GM12878 (cell line): ENCODE measurements at regions not wholly inside any gene's neighbourhood (a gene's known extent, or its start where the extent isn't known, plus 50 kb on each side); places are given as distances from the start of the nearest gene placed in this dataset.

Experiments
- ATAC-seq: fragments of 200-7000 bp; cut with Tn5 transposase; 3 replicates; pipeline ENCODE4 v1.9.1; 2020; ENCODE audit warnings: mild to moderate bottlenecking, moderate library complexity
- BruUV-seq: library from RNA; stranded (reverse); fragments of 400-500 nt; replicated peaks from 2 replicates; lab custom pipeline; 2021; lab: Mats Ljungman, UMichigan
- CTCF ChIA-PET: fragments of 300-600 bp; sonication (Branson Sonifier 250); formaldehyde crosslinking; extraction: SDS; loops from one replicate; lab custom pipeline; 2021; ENCODE audit warnings: inconsistent platforms; lab: Yijun Ruan, JAX
- POLR2A ChIA-PET: fragments of 350-600 bp; formaldehyde crosslinking; extraction: SDS; loops from one replicate; lab custom pipeline; 2021; ENCODE audit warnings: inconsistent platforms; lab: Charles Lee
- RAD21 ChIA-PET: fragments of 300-600 bp; sonication (Branson Sonifier 250); formaldehyde crosslinking; loops from one replicate; lab custom pipeline; 2023; ENCODE audit warnings: antibody characterized with exemption; ENCODE audit not compliant: unreplicated experiment; lab: Charles Lee
- SMC1A ChIA-PET: fragments of 300-600 bp; sonication (Branson Sonifier 250); formaldehyde crosslinking; loops from one replicate; lab custom pipeline; 2023; ENCODE audit not compliant: unreplicated experiment, uncharacterized antibody; lab: Charles Lee
- DNase-seq: peaks from one replicate; pipeline ENCODE4 v3.0.0-alpha.2; 2011; ENCODE audit warnings: low read depth, low spot score
- FAIRE-seq: peaks from 3 replicates; lab custom pipeline; 2011; peaks lifted over from hg19 to GRCh38; lab: Jason Lieb, UNC
- H2AFZ ChIP-seq: 2 replicates; pipeline ENCODE4 v1.6.0; 2011; ENCODE audit warnings: low read depth, low read length, control low read depth; ENCODE audit not compliant: control insufficient read depth
- H3K27ac ChIP-seq: 2 replicates; pipeline ENCODE4 v1.5.1; 2011; ENCODE audit warnings: control low read depth; ENCODE audit not compliant: control insufficient read depth, insufficient read depth
- H3K27me3 ChIP-seq, 2 experiments: replicated peaks in 1 of 2; 2 replicates each; pipeline versions ENCODE4 v1.6.0 to v1.6.1; 2011; ENCODE audit warnings: low read length in 1 of 2; ENCODE audit not compliant: control insufficient read depth in 2 of 2, insufficient read depth in 2 of 2
- H3K36me3 ChIP-seq, 2 experiments: 2 replicates each; pipeline ENCODE4 v1.5.1; 2011; ENCODE audit warnings: low read length in 1 of 2; ENCODE audit not compliant: control insufficient read depth in 2 of 2, insufficient read depth in 2 of 2
- H3K4me1 ChIP-seq: 2 replicates; pipeline ENCODE4 v1.6.1; 2011; ENCODE audit warnings: mild to moderate bottlenecking, low read length, moderate library complexity, mixed read lengths; ENCODE audit not compliant: control insufficient read depth, insufficient read depth
- H3K4me2 ChIP-seq: 2 replicates; pipeline ENCODE4 v1.6.0; 2011; ENCODE audit warnings: control low read depth; ENCODE audit not compliant: control insufficient read depth, insufficient read depth
- H3K4me3 ChIP-seq: fragments of 200-600 bp; sonication (generic); 2 replicates; pipeline ENCODE4 v1.5.1; 2016
- H3K79me2 ChIP-seq: 2 replicates; pipeline ENCODE4 v1.6.0; 2011; ENCODE audit warnings: low read length; ENCODE audit not compliant: control insufficient read depth, insufficient read depth
- H3K9ac ChIP-seq: 2 replicates; pipeline ENCODE4 v1.8.0; 2011; ENCODE audit warnings: low read length, control low read depth, mixed read lengths; ENCODE audit not compliant: control insufficient read depth, insufficient read depth
- H3K9me3 ChIP-seq: replicated peaks from 3 replicates; pipeline ENCODE4 v1.5.1; 2011; ENCODE audit warnings: mild to moderate bottlenecking, low read length; ENCODE audit not compliant: control insufficient read depth, insufficient read depth
- H4K20me1 ChIP-seq: 2 replicates; pipeline ENCODE4 v1.6.0; 2011; ENCODE audit not compliant: control insufficient read depth, insufficient read depth
- CBX3 ChIP-seq: fragments of 200-600 bp; sonication (generic); IDR thresholded peaks from 2 replicates; pipeline ENCODE4 v1.6.1; 2016; ENCODE audit warnings: low read depth, borderline replicate concordance
- CREM ChIP-seq: IDR thresholded peaks from 2 replicates; pipeline ENCODE4 v1.6.1; 2014; ENCODE audit warnings: antibody characterized with exemption, low read depth
- NFYB ChIP-seq: IDR thresholded peaks from 2 replicates; pipeline ENCODE4 v1.6.1; 2011; ENCODE audit warnings: low read depth, mild to moderate bottlenecking, low read length, improper control_type of control experiment, moderate library complexity; ENCODE audit not compliant: insufficient read depth
- RCOR1 ChIP-seq: conservative IDR thresholded peaks from 2 replicates; pipeline ENCODE4 v1.6.1; 2012; ENCODE audit warnings: low read depth, low read length, improper control_type of control experiment
- SMAD5 ChIP-seq: IDR thresholded peaks from 2 replicates; pipeline ENCODE4 v1.6.1; 2016; ENCODE audit warnings: antibody characterized with exemption, low read depth
- YBX1 ChIP-seq: fragments of 450-650 bp; IDR thresholded peaks from 2 replicates; pipeline ENCODE4 v1.6.1; 2016; ENCODE audit warnings: antibody characterized with exemption
- ZSCAN29 ChIP-seq: fragments of 450-650 bp; IDR thresholded peaks from 2 replicates; pipeline ENCODE4 v1.6.1; 2017; ENCODE audit warnings: mild to moderate bottlenecking, moderate library complexity
- WGBS: methylation state at CpG from one replicate; pipeline ENCODE4 v1.1.6; 2016; ENCODE audit warnings: low lambda C conversion rate; ENCODE audit not compliant: insufficient replicate concordance, insufficient coverage; ENCODE audit errors: missing lambda C conversion rate; 5-methylcytosine and 5-hydroxymethylcytosine counted together
- in situ Hi-C: fragments of 300-500 bp; cut with MboI; formaldehyde crosslinking; loops from 9 replicates; pipeline ENCODE4 v1.14.3; 2018; ENCODE audit warnings: mixed read lengths
- intact Hi-C: fragments of 100-400 bp; cut with micrococcal nuclease; formaldehyde crosslinking; loops from one replicate; pipeline ENCODE4 v1.14.2; 2022; ENCODE audit not compliant: unreplicated experiment
- TF ChIP-seq, protein P1 (sequence below): fragments of 450-650 bp; IDR thresholded peaks from 2 replicates; pipeline ENCODE4 v1.6.1; 2017; ENCODE audit warnings: mild to moderate bottlenecking, moderate library complexity

GRCh38 chr4:75244325-75244724 is 269.9 kb downstream of the RCHY1 start:
- Histone ChIP-seq H3K9me3 (no peaks in the 10 kb centered on the region; the same call in 2 of the 3 replicates), H3K4me2 (no peak overlapping the region), H3K36me3 (no peaks in the 10 kb centered on the region), H3K4me1 (no peaks in the 10 kb centered on the region), H3K27me3 (no peaks in the 10 kb centered on the region), H3K79me2 (no peaks in the 10 kb centered on the region), H3K4me3 (no peak overlapping the region), H3K27ac (no peak overlapping the region), H2AFZ (no peak overlapping the region), H4K20me1 (no peaks in the 10 kb centered on the region), H3K9ac (no peak overlapping the region)
- CTCF ChIA-PET, result no interaction called here
- BruUV-seq, result no TSS peak
- SMC1A ChIA-PET, result no interaction called here
- no peak for ATAC-seq
- WGBS, result 40% methylated on average over 6 of the region's 6 CpGs
- POLR2A ChIA-PET, result no interaction called here
- intact Hi-C loops, result no loop called here
- TF ChIP-seq NFYB (no peak), YBX1 (no peak), ZSCAN29 (no peak), SMAD5 (no peak), RCOR1 (no peak), CBX3 (no peak), CREM (no peak)
- TF ChIP-seq, protein P1, sequence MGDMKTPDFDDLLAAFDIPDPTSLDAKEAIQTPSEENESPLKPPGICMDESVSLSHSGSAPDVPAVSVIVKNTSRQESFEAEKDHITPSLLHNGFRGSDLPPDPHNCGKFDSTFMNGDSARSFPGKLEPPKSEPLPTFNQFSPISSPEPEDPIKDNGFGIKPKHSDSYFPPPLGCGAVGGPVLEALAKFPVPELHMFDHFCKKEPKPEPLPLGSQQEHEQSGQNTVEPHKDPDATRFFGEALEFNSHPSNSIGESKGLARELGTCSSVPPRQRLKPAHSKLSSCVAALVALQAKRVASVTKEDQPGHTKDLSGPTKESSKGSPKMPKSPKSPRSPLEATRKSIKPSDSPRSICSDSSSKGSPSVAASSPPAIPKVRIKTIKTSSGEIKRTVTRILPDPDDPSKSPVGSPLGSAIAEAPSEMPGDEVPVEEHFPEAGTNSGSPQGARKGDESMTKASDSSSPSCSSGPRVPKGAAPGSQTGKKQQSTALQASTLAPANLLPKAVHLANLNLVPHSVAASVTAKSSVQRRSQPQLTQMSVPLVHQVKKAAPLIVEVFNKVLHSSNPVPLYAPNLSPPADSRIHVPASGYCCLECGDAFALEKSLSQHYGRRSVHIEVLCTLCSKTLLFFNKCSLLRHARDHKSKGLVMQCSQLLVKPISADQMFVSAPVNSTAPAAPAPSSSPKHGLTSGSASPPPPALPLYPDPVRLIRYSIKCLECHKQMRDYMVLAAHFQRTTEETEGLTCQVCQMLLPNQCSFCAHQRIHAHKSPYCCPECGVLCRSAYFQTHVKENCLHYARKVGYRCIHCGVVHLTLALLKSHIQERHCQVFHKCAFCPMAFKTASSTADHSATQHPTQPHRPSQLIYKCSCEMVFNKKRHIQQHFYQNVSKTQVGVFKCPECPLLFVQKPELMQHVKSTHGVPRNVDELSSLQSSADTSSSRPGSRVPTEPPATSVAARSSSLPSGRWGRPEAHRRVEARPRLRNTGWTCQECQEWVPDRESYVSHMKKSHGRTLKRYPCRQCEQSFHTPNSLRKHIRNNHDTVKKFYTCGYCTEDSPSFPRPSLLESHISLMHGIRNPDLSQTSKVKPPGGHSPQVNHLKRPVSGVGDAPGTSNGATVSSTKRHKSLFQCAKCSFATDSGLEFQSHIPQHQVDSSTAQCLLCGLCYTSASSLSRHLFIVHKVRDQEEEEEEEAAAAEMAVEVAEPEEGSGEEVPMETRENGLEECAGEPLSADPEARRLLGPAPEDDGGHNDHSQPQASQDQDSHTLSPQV, result no peak
- DNase-seq, result no peak
- FAIRE-seq, result no peak
- in situ Hi-C loops, result no loop called here
- RAD21 ChIA-PET, result no interaction called here
